ENCODE measurements at regions not wholly inside any gene's neighbourhood (a gene's known extent, or its start where the extent isn't known, plus 50 kb on each side); places are given as distances from the start of the nearest gene placed in this dataset.
"Not testable (repeated sequence)": the region's sequence is repeated elsewhere in the genome, so short reads cannot be mapped to it uniquely, and the experiment has no call there.

- not testable (repeated sequence) for DNase-seq (ENCODE audit: low read depth)
Measured at GRCh38 chrX:126641076-126641475, 88.5 kb upstream of the DCAF12L1 start.

GRCh38 chrX:126655061-126655460, 102.4 kb upstream of the DCAF12L1 start:
- no peak for DNase-seq (ENCODE audit: low read depth)

- DNase-seq (ENCODE audit: low read depth) = peak; percentile 0
Measured at GRCh38 chrX:126658447-126658846, 105.8 kb upstream of the DCAF12L1 start.

- DNase-seq (ENCODE audit: low read depth) = no peak
Measured at GRCh38 chrX:126670258-126670657, 117.6 kb upstream of the DCAF12L1 start.

GRCh38 chrX:126673366-126673765, 120.8 kb upstream of the DCAF12L1 start:
- DNase-seq (ENCODE audit: low read depth) = not testable (repeated sequence)

GRCh38 chrX:126673816-126674491, 121.3 kb upstream of the DCAF12L1 start:
- not testable (repeated sequence) for DNase-seq (ENCODE audit: low read depth)

GRCh38 chrX:126695375-126695896, 124.1 kb upstream of the PRR32 start:
- no peak for DNase-seq (ENCODE audit: low read depth)

- DNase-seq (ENCODE audit: low read depth) = no peak
Measured at GRCh38 chrX:126697091-126697490, 122.4 kb upstream of the PRR32 start.

GRCh38 chrX:126701380-126701779, 118.1 kb upstream of the PRR32 start:
- no peak for DNase-seq (ENCODE audit: low read depth)

GRCh38 chrX:126718440-126718839, 101.1 kb upstream of the PRR32 start:
- no peak for DNase-seq (ENCODE audit: low read depth)

- no peak for DNase-seq (ENCODE audit: low read depth)
Measured at GRCh38 chrX:126719208-126719607, 100.3 kb upstream of the PRR32 start.

GRCh38 chrX:126723881-126724280, 95.6 kb upstream of the PRR32 start:
- no peak for DNase-seq (ENCODE audit: low read depth)

GRCh38 chrX:126733874-126734273, 85.7 kb upstream of the PRR32 start:
- no peak for DNase-seq (ENCODE audit: low read depth)
